NCI-H1694 treated with DMSO at 0.1 percent for 48 hours (cell line): ENCODE measurements at regions not wholly inside any gene's neighbourhood (a gene's known extent, or its start where the extent isn't known, plus 50 kb on each side); places are given as distances from the start of the nearest gene placed in this dataset.
"Not testable (repeated sequence)": the region's sequence is repeated elsewhere in the genome, so short reads cannot be mapped to it uniquely, and the experiment has no call there.

Experiments
- DNase-seq: peaks from one replicate; lab custom pipeline; 2025; lab: John Stamatoyannopoulos, UW

- no peak for DNase-seq
Observed at GRCh38 chr12:91672130-91672529, 473.5 kb downstream of the BTG1 start.

- no peak for DNase-seq
Observed at GRCh38 chr12:91667694-91668093, 478.0 kb downstream of the BTG1 start.

- DNase-seq, result no peak
Observed at GRCh38 chr12:91663744-91664143, 481.1 kb upstream of the DCN start.

- DNase-seq, result no peak
Observed at GRCh38 chr12:91663310-91663709, 480.7 kb upstream of the DCN start.

- DNase-seq, result no peak
Observed at GRCh38 chr12:91662021-91662420, 479.4 kb upstream of the DCN start.

- no peak for DNase-seq
Observed at GRCh38 chr12:91657032-91657431, 474.4 kb upstream of the DCN start.

GRCh38 chr12:91655966-91656365 is 473.3 kb upstream of the DCN start:
- DNase-seq, result no peak

- DNase-seq, result no peak
Observed at GRCh38 chr12:91654087-91654486, 471.5 kb upstream of the DCN start.

- no peak for DNase-seq
Observed at GRCh38 chr12:91651728-91652127, 469.1 kb upstream of the DCN start.

GRCh38 chr12:91643763-91644162 is 461.1 kb upstream of the DCN start:
- no peak for DNase-seq

- no peak for DNase-seq
Observed at GRCh38 chr12:91640021-91640420, 457.4 kb upstream of the DCN start.

- no peak for DNase-seq
Observed at GRCh38 chr12:91639327-91639726, 456.7 kb upstream of the DCN start.

- DNase-seq, result no peak
Observed at GRCh38 chr12:91637789-91638624, 455.4 kb upstream of the DCN start.

GRCh38 chr12:91636721-91637120 is 454.1 kb upstream of the DCN start:
- DNase-seq, result no peak

GRCh38 chr12:91634386-91634713 is 451.7 kb upstream of the DCN start:
- DNase-seq, result not testable (repeated sequence)

GRCh38 chr12:91633734-91634357 is 451.2 kb upstream of the DCN start:
- no peak for DNase-seq

- DNase-seq, result no peak
Observed at GRCh38 chr12:91633206-91633605, 450.6 kb upstream of the DCN start.

- DNase-seq, result no peak
Observed at GRCh38 chr12:91632042-91632786, 449.6 kb upstream of the DCN start.

- no peak for DNase-seq
Observed at GRCh38 chr12:91630596-91631293, 448.1 kb upstream of the DCN start.

- no peak for DNase-seq
Observed at GRCh38 chr12:91630083-91630482, 447.5 kb upstream of the DCN start.

- DNase-seq, result no peak
Observed at GRCh38 chr12:91629440-91629839, 446.8 kb upstream of the DCN start.

GRCh38 chr12:91628656-91629055 is 446.0 kb upstream of the DCN start:
- no peak for DNase-seq
